ENCODE measurements at regions not wholly inside any gene's neighbourhood (a gene's known extent, or its start where the extent isn't known, plus 50 kb on each side); places are given as distances from the start of the nearest gene placed in this dataset.

DNA sequence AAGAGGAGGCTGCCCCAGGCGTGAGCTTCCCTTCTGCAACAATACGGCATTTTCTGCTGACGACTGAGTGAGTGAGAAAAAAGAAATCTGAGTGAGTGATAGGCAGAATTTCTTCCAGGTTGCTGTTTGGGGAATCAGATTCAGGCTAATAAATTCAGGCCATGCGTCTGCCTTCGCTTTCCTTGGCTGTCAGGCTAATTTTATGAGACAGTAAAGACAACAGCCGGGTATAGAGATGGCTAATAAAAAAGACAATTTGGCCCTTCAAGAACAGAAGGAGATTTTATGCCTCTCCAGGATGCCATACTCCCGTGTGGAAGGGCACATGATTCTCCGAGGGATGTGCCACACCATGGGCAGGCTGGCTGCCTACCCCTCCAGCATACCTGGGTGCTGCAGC lies 145.9 kb upstream of the UBL3 start:
- H3K27me3 Mint-ChIP-seq (ENCODE audit: insufficient read depth, unreplicated experiment), result no peaks in the 10 kb centered on the region
- intact Hi-C loops (cut with micrococcal nuclease), result no loop called here
- H3K36me3 Mint-ChIP-seq (ENCODE audit: insufficient read depth, unreplicated experiment), result no peaks in the 10 kb centered on the region
- BruUV-seq (replicated peaks), result no TSS peak
- DNase-seq (ENCODE audit: unreplicated experiment), result no peak
- CTCF ChIA-PET, result no interaction called here
- no peaks in the 10 kb centered on the region for H3K4me1 Mint-ChIP-seq (ENCODE audit: insufficient read depth, unreplicated experiment)
- no peaks in the 10 kb centered on the region for H3K9me3 Mint-ChIP-seq (ENCODE audit: unreplicated experiment)
- POLR2A ChIA-PET, result no interaction called here
- TF ChIP-seq, protein P1, sequence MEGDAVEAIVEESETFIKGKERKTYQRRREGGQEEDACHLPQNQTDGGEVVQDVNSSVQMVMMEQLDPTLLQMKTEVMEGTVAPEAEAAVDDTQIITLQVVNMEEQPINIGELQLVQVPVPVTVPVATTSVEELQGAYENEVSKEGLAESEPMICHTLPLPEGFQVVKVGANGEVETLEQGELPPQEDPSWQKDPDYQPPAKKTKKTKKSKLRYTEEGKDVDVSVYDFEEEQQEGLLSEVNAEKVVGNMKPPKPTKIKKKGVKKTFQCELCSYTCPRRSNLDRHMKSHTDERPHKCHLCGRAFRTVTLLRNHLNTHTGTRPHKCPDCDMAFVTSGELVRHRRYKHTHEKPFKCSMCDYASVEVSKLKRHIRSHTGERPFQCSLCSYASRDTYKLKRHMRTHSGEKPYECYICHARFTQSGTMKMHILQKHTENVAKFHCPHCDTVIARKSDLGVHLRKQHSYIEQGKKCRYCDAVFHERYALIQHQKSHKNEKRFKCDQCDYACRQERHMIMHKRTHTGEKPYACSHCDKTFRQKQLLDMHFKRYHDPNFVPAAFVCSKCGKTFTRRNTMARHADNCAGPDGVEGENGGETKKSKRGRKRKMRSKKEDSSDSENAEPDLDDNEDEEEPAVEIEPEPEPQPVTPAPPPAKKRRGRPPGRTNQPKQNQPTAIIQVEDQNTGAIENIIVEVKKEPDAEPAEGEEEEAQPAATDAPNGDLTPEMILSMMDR (IDR thresholded peaks at IDR 0.05; ENCODE audit: unreplicated experiment), result no peak
- H3K4me3 Mint-ChIP-seq (ENCODE audit: unreplicated experiment), result no peak overlapping the region
- H3K27ac Mint-ChIP-seq (ENCODE audit: low read depth, unreplicated experiment), result no peak overlapping the region

- H3K27me3 Mint-ChIP-seq (ENCODE audit: insufficient read depth, unreplicated experiment), result no peaks in the 10 kb centered on the region
- POLR2A ChIA-PET, result interaction anchor here (0.6 to 0.7 kb wide), 2 partner anchors 34 to 120 kb away, joined by 3 to 4 read pairs; no protein-coding TSS in a partner anchor
- H3K9me3 Mint-ChIP-seq (ENCODE audit: unreplicated experiment), result no peaks in the 10 kb centered on the region
- H3K4me3 Mint-ChIP-seq (ENCODE audit: unreplicated experiment), result no peak overlapping the region
- TF ChIP-seq, protein P1 (IDR thresholded peaks at IDR 0.05; ENCODE audit: unreplicated experiment), result no peak
- BruUV-seq (replicated peaks), result no TSS peak
- CTCF ChIA-PET, result interaction anchor here (0.6 to 0.8 kb wide), 2 partner anchors 91 to 103 kb away, joined by 3 read pairs; no protein-coding TSS in a partner anchor
- H3K36me3 Mint-ChIP-seq (ENCODE audit: insufficient read depth, unreplicated experiment), result no peaks in the 10 kb centered on the region
- H3K4me1 Mint-ChIP-seq (ENCODE audit: insufficient read depth, unreplicated experiment), result no peaks in the 10 kb centered on the region
- intact Hi-C loops (cut with micrococcal nuclease), result no loop called here
- no peak overlapping the region for H3K27ac Mint-ChIP-seq (ENCODE audit: low read depth, unreplicated experiment)
- no peak for DNase-seq (ENCODE audit: unreplicated experiment)
These were observed 144.6 kb upstream of the UBL3 start for GRCh38 chr13:29994911-29995595.

DNA sequence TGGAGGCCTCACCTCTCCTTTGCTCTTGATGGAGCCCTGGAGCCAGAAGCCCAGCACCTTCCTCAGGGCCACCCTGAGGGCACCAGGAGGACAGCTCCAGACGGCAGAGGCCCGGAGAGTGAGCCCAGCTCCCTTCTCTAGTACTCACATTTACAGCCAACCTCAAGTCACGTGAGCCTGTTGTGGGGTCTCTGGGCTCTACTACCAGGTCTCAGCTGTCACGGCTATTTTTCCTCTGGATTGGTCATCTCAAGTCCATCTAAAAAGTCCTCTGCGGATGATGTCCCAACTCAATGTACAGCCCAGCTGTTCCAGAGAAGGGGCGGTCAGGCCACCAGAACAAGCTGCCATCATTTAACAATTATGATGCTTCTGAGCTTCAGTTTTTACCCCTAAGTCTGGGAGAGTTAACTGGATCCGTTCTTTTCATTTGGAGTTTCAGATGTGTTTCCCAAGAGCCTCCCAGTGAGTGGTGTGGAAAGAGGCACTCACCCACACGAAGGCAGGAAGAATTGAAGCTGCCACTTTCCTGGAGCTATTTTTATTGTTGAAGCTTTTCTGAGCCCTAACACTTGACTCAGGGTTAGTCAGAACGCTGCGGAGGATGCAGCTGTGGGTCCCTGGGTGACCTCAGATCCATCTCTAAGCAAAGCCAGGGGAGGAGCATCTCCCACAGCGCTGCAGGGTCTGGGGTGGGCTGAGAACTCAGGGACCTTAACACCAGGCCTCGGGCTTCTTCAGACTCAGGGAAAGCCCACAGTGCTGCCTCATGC lies 143.5 kb upstream of the UBL3 start:
- peak; percentile 4 for DNase-seq (ENCODE audit: unreplicated experiment)
- H3K9me3 Mint-ChIP-seq (ENCODE audit: unreplicated experiment), result no peaks in the 10 kb centered on the region
- intact Hi-C loops (cut with micrococcal nuclease), result no loop called here

More for the DNA sequence above, 143.5 kb upstream of the UBL3 start:
- H3K27me3 Mint-ChIP-seq (ENCODE audit: insufficient read depth, unreplicated experiment), result no peaks in the 10 kb centered on the region
- no peaks in the 10 kb centered on the region for H3K4me1 Mint-ChIP-seq (ENCODE audit: insufficient read depth, unreplicated experiment)
- ChIA-PET POLR2A (interaction anchor here (0.5 to 0.6 kb wide), 2 partner anchors 9 to 121 kb away, joined by 3 to 4 read pairs; no protein-coding TSS in a partner anchor), CTCF (interaction anchor here (0.8 kb wide), 1 partner anchor 104 kb away, joined by 3 read pairs; no protein-coding TSS in a partner anchor)
- H3K36me3 Mint-ChIP-seq (ENCODE audit: insufficient read depth, unreplicated experiment), result no peaks in the 10 kb centered on the region
- no peak overlapping the region for H3K27ac Mint-ChIP-seq (ENCODE audit: low read depth, unreplicated experiment)
- TF ChIP-seq, protein P1 (IDR thresholded peaks at IDR 0.05; ENCODE audit: unreplicated experiment), result no peak
- no TSS peak for BruUV-seq (replicated peaks)
- H3K4me3 Mint-ChIP-seq (ENCODE audit: unreplicated experiment), result no peak overlapping the region

Measured in MCF 10A (cell line).